ENCODE measurements at regions not wholly inside any gene's neighbourhood (a gene's known extent, or its start where the extent isn't known, plus 50 kb on each side); places are given as distances from the start of the nearest gene placed in this dataset.

GRCh38 chr2:176944998-176945397 lies 267.6 kb upstream of the HNRNPA3 start:
- TF ChIP-seq CTCF (IDR thresholded peaks at IDR 0.05) = no peak
- TF ChIP-seq POLR2A (IDR thresholded peaks at IDR 0.05) = no peak
